C4-2B (cell line): ENCODE measurements at regions not wholly inside any gene's neighbourhood (a gene's known extent, or its start where the extent isn't known, plus 50 kb on each side); places are given as distances from the start of the nearest gene placed in this dataset.

ENCODE experiments used
- CTCF ChIP-seq: fragments of 450-650 bp; conservative IDR thresholded peaks from 2 replicates; pipeline ENCODE4 v1.5.1; 2017; ENCODE audit warnings: mild to moderate bottlenecking
- ZFX ChIP-seq: fragments of 450-650 bp; IDR thresholded peaks from 2 replicates; pipeline ENCODE4 v1.6.1; 2017

GRCh38 chr14:94833633-94834032 is 63.7 kb upstream of the GSC start:
- TF ChIP-seq CTCF (no peak), ZFX (no peak)
